ENCODE measurements at regions not wholly inside any gene's neighbourhood (a gene's known extent, or its start where the extent isn't known, plus 50 kb on each side); places are given as distances from the start of the nearest gene placed in this dataset.

DNA sequence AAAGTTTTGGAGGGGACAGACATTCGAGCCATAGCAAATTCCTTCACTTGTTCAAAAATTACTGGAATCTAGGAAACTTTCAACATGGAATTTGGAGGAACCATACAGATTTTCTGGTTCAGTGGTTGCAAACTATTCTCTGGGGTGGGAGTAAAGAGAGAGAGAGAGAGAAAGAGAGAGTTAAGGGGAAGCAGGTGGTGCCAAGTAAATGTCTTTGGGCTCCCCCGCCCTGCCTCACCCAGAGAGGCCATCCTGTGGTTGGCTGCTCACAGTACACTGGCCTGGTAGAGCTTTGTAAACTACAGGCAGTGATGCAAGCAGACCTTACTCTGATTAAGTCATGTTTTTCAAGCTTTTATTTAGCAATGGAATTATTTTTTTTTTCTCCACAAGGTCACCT lies 82.6 kb downstream of the ADAMTS15 start:
- TF ChIP-seq POLR2A (IDR thresholded peaks at IDR 0.05; ENCODE audit: low read length) (no peak), GATA1 (IDR thresholded peaks at IDR 0.05; ENCODE audit: low read depth, low read length) (no peak)
